Smooth muscle cell (in vitro differentiated cells): ENCODE measurements at regions not wholly inside any gene's neighbourhood (a gene's known extent, or its start where the extent isn't known, plus 50 kb on each side); places are given as distances from the start of the nearest gene placed in this dataset.

Experiments
- DNase-seq: peaks from one replicate; lab custom pipeline; 2025; ENCODE audit not compliant: unreplicated experiment; lab: John Stamatoyannopoulos, UW
- H2AFZ ChIP-seq: fragments of 200-600 bp; sonication (generic); 2 replicates; pipeline ENCODE4 v1.6.0; 2016; ENCODE audit warnings: antibody characterized with exemption, low read depth, mild to moderate bottlenecking
- H3F3A ChIP-seq: fragments of 200-600 bp; sonication (generic); 2 replicates; pipeline ENCODE4 v1.6.0; 2017; ENCODE audit warnings: antibody characterized with exemption, low read depth
- H3K27ac ChIP-seq: fragments of 200-600 bp; sonication (generic); 2 replicates; pipeline ENCODE4 v1.5.1; 2016; ENCODE audit warnings: low read depth, mild to moderate bottlenecking
- H3K27me3 ChIP-seq: fragments of 200-600 bp; sonication (generic); 2 replicates; pipeline ENCODE4 v1.6.1; 2016; ENCODE audit warnings: low read depth, mild to moderate bottlenecking
- H3K36me3 ChIP-seq: fragments of 200-600 bp; sonication (generic); 2 replicates; pipeline ENCODE4 v1.5.1; 2016; ENCODE audit warnings: low read depth
- H3K4me1 ChIP-seq: fragments of 200-600 bp; sonication (generic); 2 replicates; pipeline ENCODE4 v1.5.1; 2016; ENCODE audit warnings: low read depth
- H3K4me2 ChIP-seq: fragments of 200-600 bp; sonication (generic); 2 replicates; pipeline ENCODE4 v1.6.0; 2016; ENCODE audit warnings: mild to moderate bottlenecking
- H3K4me3 ChIP-seq: fragments of 200-600 bp; sonication (generic); 2 replicates; pipeline ENCODE4 v1.5.1; 2016; ENCODE audit warnings: mild to moderate bottlenecking
- H3K79me2 ChIP-seq: fragments of 200-600 bp; sonication (generic); 2 replicates; pipeline ENCODE4 v1.6.0; 2016; ENCODE audit warnings: low read depth, mild to moderate bottlenecking
- H3K9ac ChIP-seq: fragments of 200-600 bp; sonication (generic); 2 replicates; pipeline ENCODE4 v1.6.0; 2016; ENCODE audit warnings: low read depth
- H3K9me3 ChIP-seq: fragments of 200-600 bp; sonication (generic); replicated peaks from 2 replicates; pipeline ENCODE4 v1.5.1; 2016; ENCODE audit warnings: low read depth
- H4K20me1 ChIP-seq: fragments of 200-600 bp; sonication (generic); 2 replicates; pipeline ENCODE4 v1.6.0; 2016; ENCODE audit warnings: low read depth
- WGBS: methylation state at CpG from one replicate; pipeline ENCODE4 v1.1.7; 2016; ENCODE audit warnings: low lambda C conversion rate; 5-methylcytosine and 5-hydroxymethylcytosine counted together
- TF ChIP-seq, protein P1 (sequence below): fragments of 200-600 bp; sonication (generic); IDR thresholded peaks from 2 replicates; pipeline ENCODE4 v1.5.1; 2017; ENCODE audit warnings: borderline replicate concordance, mild to moderate bottlenecking, antibody characterized with exemption; ENCODE audit not compliant: insufficient read depth, poor library complexity, severe bottlenecking

GRCh38 chr17:71664861-71665260, 456.0 kb upstream of the SOX9 start:
- TF ChIP-seq, protein P1, sequence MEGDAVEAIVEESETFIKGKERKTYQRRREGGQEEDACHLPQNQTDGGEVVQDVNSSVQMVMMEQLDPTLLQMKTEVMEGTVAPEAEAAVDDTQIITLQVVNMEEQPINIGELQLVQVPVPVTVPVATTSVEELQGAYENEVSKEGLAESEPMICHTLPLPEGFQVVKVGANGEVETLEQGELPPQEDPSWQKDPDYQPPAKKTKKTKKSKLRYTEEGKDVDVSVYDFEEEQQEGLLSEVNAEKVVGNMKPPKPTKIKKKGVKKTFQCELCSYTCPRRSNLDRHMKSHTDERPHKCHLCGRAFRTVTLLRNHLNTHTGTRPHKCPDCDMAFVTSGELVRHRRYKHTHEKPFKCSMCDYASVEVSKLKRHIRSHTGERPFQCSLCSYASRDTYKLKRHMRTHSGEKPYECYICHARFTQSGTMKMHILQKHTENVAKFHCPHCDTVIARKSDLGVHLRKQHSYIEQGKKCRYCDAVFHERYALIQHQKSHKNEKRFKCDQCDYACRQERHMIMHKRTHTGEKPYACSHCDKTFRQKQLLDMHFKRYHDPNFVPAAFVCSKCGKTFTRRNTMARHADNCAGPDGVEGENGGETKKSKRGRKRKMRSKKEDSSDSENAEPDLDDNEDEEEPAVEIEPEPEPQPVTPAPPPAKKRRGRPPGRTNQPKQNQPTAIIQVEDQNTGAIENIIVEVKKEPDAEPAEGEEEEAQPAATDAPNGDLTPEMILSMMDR = no peak
- no peaks in the 10 kb centered on the region for H3K9me3 ChIP-seq
- H3K79me2 ChIP-seq = no peaks in the 10 kb centered on the region
- no peak for DNase-seq
- H3K4me1 ChIP-seq = no peaks in the 10 kb centered on the region
- no peaks in the 10 kb centered on the region for H3F3A ChIP-seq
- no peak overlapping the region for H3K9ac ChIP-seq
- no peaks in the 10 kb centered on the region for H3K27me3 ChIP-seq
- H3K27ac ChIP-seq = no peak overlapping the region
- no peaks in the 10 kb centered on the region for H3K36me3 ChIP-seq
- H3K4me3 ChIP-seq = no peak overlapping the region
- H3K4me2 ChIP-seq = no peak overlapping the region
- H4K20me1 ChIP-seq = no peaks in the 10 kb centered on the region
- no peak overlapping the region for H2AFZ ChIP-seq

DNA sequence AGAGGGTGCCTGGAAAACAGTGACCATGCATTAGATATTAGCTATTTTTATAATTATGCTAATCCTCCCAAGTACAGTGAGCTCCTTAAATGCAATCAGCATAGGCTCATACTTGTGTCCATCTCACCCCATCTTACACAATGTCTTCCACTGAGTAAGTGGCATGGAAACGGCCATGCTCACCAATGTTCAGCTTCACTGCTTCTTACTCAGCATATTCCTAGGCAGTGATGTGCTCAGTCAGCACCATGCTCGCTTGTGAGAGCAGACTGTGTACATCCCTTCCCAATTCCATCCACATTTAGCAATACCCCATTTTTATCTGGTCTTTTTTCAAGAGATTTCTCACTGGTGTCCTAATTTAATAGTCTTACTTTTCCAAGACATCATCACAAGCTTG, 454.8 kb upstream of the SOX9 start:
- H2AFZ ChIP-seq = no peak overlapping the region
- no peaks in the 10 kb centered on the region for H3K4me1 ChIP-seq
- WGBS = 90% methylated on average over 2 of the region's 2 CpGs
- no peak overlapping the region for H3K4me2 ChIP-seq
- no peaks in the 10 kb centered on the region for H3F3A ChIP-seq
- no peak overlapping the region for H3K4me3 ChIP-seq
- TF ChIP-seq, protein P1 = no peak
- H3K9ac ChIP-seq = no peak overlapping the region
- no peaks in the 10 kb centered on the region for H3K79me2 ChIP-seq
- DNase-seq = no peak
- no peaks in the 10 kb centered on the region for H3K36me3 ChIP-seq
- H3K27ac ChIP-seq = no peak overlapping the region
- H4K20me1 ChIP-seq = no peaks in the 10 kb centered on the region
- H3K9me3 ChIP-seq = no peaks in the 10 kb centered on the region
- no peaks in the 10 kb centered on the region for H3K27me3 ChIP-seq

DNA sequence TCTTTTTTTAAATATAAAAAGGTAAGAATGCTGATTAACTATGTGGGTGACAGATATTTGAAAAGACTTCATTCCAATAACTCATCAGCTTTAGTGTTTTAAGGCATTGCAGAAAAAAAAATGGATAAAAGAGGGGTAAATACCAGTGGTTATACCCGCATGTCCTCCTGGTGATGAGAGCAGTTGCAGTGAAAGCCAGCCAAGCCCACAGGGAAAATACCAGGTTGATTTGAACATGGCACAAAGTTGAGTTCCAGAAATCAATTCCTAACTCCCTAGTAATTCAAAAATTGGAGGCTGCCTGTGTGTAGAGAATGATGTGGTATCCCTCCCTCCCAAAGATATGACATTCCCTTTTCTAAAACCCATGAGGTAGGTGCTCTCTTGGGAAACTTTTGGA, 453.2 kb upstream of the SOX9 start:
- Histone ChIP-seq H3F3A (no peaks in the 10 kb centered on the region), H3K36me3 (no peaks in the 10 kb centered on the region), H2AFZ (no peak overlapping the region), H3K9ac (no peak overlapping the region), H3K27me3 (no peaks in the 10 kb centered on the region), H3K4me1 (no peaks in the 10 kb centered on the region), H3K27ac (no peak overlapping the region), H3K4me2 (no peak overlapping the region), H3K79me2 (no peaks in the 10 kb centered on the region), H3K4me3 (no peak overlapping the region), H4K20me1 (no peaks in the 10 kb centered on the region), H3K9me3 (no peaks in the 10 kb centered on the region)
- DNase-seq = no peak
- 97% methylated on average over 1 of the region's 1 CpG for WGBS
- TF ChIP-seq, protein P1 = no peak

- H3K4me2 ChIP-seq = no peak overlapping the region
- H3K4me3 ChIP-seq = no peak overlapping the region
- H3K27me3 ChIP-seq = no peaks in the 10 kb centered on the region
- no peak overlapping the region for H2AFZ ChIP-seq
- no peaks in the 10 kb centered on the region for H4K20me1 ChIP-seq
- H3K27ac ChIP-seq = no peak overlapping the region
- no peaks in the 10 kb centered on the region for H3K9me3 ChIP-seq
- DNase-seq = no peak
- no peaks in the 10 kb centered on the region for H3F3A ChIP-seq
- WGBS = 92% methylated on average over 2 of the region's 2 CpGs
- H3K79me2 ChIP-seq = no peaks in the 10 kb centered on the region
- H3K9ac ChIP-seq = no peak overlapping the region
- no peaks in the 10 kb centered on the region for H3K36me3 ChIP-seq
- H3K4me1 ChIP-seq = no peaks in the 10 kb centered on the region
- TF ChIP-seq, protein P1 = no peak
Observed at GRCh38 chr17:71668807-71669206, 452.0 kb upstream of the SOX9 start.
